GM21529 (cell line): ENCODE measurements at regions not wholly inside any gene's neighbourhood (a gene's known extent, or its start where the extent isn't known, plus 50 kb on each side); places are given as distances from the start of the nearest gene placed in this dataset.

Experiments
- ATAC-seq: cut with Tn5 transposase; IDR thresholded peaks from one replicate; pipeline ENCODE4 v1.9.1; 2021; ENCODE audit not compliant: unreplicated experiment

DNA sequence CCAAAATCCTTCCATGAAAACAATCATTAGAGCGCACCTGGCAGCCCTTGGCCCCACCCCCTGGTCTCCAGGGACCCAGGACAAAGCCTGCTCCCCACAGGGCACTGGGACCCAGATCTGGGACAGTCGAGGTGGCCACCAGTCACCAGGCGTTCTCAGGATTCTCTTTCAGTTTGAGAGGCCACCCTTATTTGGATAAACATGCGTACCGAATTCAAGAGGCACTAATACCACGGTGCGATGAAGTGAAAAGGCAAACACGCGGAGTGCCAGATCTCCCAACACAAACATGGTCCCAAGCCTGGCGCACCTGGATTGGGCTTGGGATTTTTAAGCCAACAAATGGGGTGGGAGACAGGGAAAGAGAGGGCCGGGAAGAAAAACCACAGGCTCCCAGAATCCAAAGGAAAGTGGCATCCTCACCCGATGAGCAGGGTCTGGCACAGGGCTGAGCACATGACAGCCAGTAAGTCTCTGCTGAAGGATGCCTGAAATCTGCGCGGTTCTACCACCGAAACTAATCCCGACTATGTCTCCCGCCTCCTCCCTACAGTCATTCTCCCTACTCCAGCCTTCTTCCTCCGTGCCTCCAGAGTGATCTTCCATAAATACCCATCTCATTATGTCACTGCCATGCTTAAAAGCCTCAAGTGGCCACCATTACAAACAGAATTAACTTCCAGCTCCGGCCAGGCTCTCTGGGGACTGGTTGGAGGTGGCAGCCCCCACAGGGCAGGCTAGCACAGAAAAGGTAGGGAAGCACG is 60.9 kb upstream of the KLHL29 start:
- ATAC-seq = no peak

GRCh38 chr2:23326330-23326729 is 58.6 kb upstream of the KLHL29 start:
- ATAC-seq = no peak

DNA sequence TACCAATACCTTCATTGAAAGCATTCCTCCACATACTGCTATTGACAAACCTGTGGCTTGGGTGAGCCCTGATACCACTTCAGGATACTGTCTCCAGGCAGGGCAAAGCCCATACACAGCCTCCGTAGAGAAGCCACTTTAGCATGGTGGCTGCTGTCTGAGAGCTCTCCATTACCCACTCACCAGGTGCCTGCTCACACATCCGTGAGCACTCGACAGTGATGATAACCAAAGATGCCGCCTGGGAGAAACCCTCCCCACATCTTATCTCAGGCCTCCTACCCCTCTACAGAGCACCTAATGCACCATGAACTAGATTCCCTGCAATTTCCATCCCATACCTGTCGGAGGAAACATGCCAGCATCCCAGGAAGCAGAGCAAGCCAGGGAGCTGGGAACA is 57.6 kb upstream of the KLHL29 start:
- ATAC-seq = no peak

DNA sequence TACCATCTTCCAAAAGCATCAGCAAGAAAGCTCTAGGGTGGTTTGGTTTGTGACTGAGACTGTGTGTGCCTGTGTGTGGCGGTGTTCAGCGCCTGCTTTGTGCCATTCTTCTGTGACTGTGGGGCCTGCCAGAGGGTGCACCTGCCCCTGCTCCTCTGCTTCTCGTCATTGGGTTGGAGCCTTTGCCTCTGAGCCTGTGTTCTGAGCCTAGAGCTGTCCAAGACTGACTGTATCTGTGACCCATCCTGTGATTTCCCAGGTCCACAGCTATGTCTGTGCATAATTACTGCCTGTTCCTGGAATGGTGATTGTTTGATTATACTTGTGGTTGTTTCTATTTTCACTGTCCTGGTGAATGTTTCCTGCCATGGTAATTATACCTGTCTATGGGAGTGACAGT is 57.1 kb upstream of the KLHL29 start:
- ATAC-seq = no peak

- ATAC-seq = no peak
Measured at GRCh38 chr2:23330214-23330613, 54.8 kb upstream of the KLHL29 start.
